Bronchial epithelial cell (primary cell): ENCODE measurements at regions not wholly inside any gene's neighbourhood (a gene's known extent, or its start where the extent isn't known, plus 50 kb on each side); places are given as distances from the start of the nearest gene placed in this dataset.
"Not testable (repeated sequence)": the region's sequence is repeated elsewhere in the genome, so short reads cannot be mapped to it uniquely, and the experiment has no call there.

Experiments
- DNase-seq: peaks from one replicate; pipeline ENCODE4 v3.0.0-alpha.2; 2010; ENCODE audit warnings: low read depth
- FAIRE-seq: peaks from 2 replicates; lab custom pipeline; 2011; peaks lifted over from hg19 to GRCh38; lab: Jason Lieb, UNC
- H3K27me3 ChIP-seq: 2 replicates; pipeline ENCODE4 v1.5.1; 2011; ENCODE audit warnings: low read length; ENCODE audit not compliant: control insufficient read depth, insufficient read depth
- H3K36me3 ChIP-seq: 2 replicates; pipeline ENCODE4 v1.5.1; 2011; ENCODE audit warnings: low read length; ENCODE audit not compliant: control insufficient read depth, insufficient read depth
- H3K4me3 ChIP-seq: 2 replicates; pipeline ENCODE4 v1.5.1; 2011; ENCODE audit warnings: mild to moderate bottlenecking, low read depth, low read length, control low read depth
- TF ChIP-seq, protein P1 (sequence below): IDR thresholded peaks from 2 replicates; pipeline ENCODE4 v1.5.1; 2011; ENCODE audit warnings: mild to moderate bottlenecking, moderate library complexity, low read length, control low read depth, inconsistent platforms; ENCODE audit not compliant: insufficient read depth, severe bottlenecking

DNA sequence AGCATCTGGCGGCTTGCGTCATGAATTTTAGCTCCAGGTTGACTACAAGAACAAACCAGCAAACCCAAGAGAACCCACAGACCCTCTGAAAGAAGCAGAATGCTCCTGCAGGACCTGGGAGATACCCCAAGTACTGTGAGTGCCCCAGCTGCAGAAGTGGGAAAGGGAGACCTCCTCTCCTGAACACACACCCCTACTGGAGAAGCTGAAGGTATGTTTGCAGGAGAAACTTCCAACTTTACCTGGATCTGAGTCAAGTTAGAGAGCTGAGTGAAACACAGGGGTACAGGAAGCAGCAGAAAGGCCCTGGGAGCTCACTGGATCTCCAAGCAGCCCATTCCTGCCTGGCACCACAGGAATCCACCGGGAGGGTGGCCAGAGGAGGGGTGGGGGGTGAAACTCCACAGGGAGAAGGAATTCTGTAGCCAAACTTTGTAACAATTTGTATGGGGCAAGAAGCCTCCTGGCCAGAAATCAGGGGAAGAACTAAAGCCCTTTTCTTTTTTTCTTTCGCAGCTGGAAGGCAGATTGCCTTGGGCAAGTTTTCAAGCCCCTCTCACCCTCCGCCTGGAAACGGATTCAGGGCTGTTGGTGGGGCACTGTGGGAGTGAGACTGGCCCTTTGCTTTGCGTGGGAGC lies 576.2 kb downstream of the BNC2 start:
- no peaks in the 10 kb centered on the region for H3K36me3 ChIP-seq
- no peak overlapping the region for H3K4me3 ChIP-seq
- DNase-seq: no peak
- TF ChIP-seq, protein P1, sequence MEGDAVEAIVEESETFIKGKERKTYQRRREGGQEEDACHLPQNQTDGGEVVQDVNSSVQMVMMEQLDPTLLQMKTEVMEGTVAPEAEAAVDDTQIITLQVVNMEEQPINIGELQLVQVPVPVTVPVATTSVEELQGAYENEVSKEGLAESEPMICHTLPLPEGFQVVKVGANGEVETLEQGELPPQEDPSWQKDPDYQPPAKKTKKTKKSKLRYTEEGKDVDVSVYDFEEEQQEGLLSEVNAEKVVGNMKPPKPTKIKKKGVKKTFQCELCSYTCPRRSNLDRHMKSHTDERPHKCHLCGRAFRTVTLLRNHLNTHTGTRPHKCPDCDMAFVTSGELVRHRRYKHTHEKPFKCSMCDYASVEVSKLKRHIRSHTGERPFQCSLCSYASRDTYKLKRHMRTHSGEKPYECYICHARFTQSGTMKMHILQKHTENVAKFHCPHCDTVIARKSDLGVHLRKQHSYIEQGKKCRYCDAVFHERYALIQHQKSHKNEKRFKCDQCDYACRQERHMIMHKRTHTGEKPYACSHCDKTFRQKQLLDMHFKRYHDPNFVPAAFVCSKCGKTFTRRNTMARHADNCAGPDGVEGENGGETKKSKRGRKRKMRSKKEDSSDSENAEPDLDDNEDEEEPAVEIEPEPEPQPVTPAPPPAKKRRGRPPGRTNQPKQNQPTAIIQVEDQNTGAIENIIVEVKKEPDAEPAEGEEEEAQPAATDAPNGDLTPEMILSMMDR: no peak
- FAIRE-seq: no peak
- H3K27me3 ChIP-seq: no peaks in the 10 kb centered on the region

- not testable (repeated sequence) for DNase-seq, H3K27me3 ChIP-seq, H3K36me3 ChIP-seq, H3K4me3 ChIP-seq, FAIRE-seq
Observed at GRCh38 chr9:16294940-16295339, 575.5 kb downstream of the BNC2 start.

- not testable (repeated sequence) for H3K27me3 ChIP-seq, H3K4me3 ChIP-seq, FAIRE-seq, H3K36me3 ChIP-seq, DNase-seq
Observed at GRCh38 chr9:16299368-16299767, 571.1 kb downstream of the BNC2 start.

- Histone ChIP-seq H3K36me3 (no peaks in the 10 kb centered on the region), H3K4me3 (no peak overlapping the region), H3K27me3 (no peaks in the 10 kb centered on the region)
- TF ChIP-seq, protein P1: no peak
- FAIRE-seq: no peak
- DNase-seq: no peak
Observed at GRCh38 chr9:16303506-16303905, 567.0 kb downstream of the BNC2 start.

GRCh38 chr9:16304301-16304700 lies 566.2 kb downstream of the BNC2 start:
- no peak for DNase-seq
- Histone ChIP-seq H3K27me3 (no peaks in the 10 kb centered on the region), H3K4me3 (no peak overlapping the region), H3K36me3 (no peaks in the 10 kb centered on the region)
- TF ChIP-seq, protein P1: no peak
- no peak for FAIRE-seq

GRCh38 chr9:16306586-16306985 lies 563.9 kb downstream of the BNC2 start:
- Histone ChIP-seq H3K36me3 (no peaks in the 10 kb centered on the region), H3K27me3 (peaks cover 2% of the 10 kb centered on the region), H3K4me3 (no peak overlapping the region)
- DNase-seq (no peak), FAIRE-seq (peak; percentile 60)
- TF ChIP-seq, protein P1: no peak

GRCh38 chr9:16307626-16308195 lies 562.8 kb downstream of the BNC2 start:
- DNase-seq: no peak
- no peak overlapping the region for H3K4me3 ChIP-seq
- TF ChIP-seq, protein P1: no peak
- H3K27me3 ChIP-seq: peaks cover 2% of the 10 kb centered on the region
- H3K36me3 ChIP-seq: no peaks in the 10 kb centered on the region
- FAIRE-seq: no peak
